Endothelial cell of umbilical vein (primary cell): ENCODE measurements at regions not wholly inside any gene's neighbourhood (a gene's known extent, or its start where the extent isn't known, plus 50 kb on each side); places are given as distances from the start of the nearest gene placed in this dataset.

Experiments
- BruUV-seq: library from RNA; stranded (reverse); fragments of 400-500 nt; replicated peaks from 2 replicates; lab custom pipeline; 2021; lab: Mats Ljungman, UMichigan
- CTCF ChIA-PET: fragments of 300-600, 350-600 bp; sonication (Branson Sonifier 250); formaldehyde crosslinking; loops from one replicate; lab custom pipeline; 2021; ENCODE audit warnings: antibody characterized with exemption, inconsistent platforms; lab: Charles Lee
- POLR2A ChIA-PET: fragments of 300-600, 350-600 bp; sonication (Branson Sonifier 250); formaldehyde crosslinking; loops from one replicate; lab custom pipeline; 2021; ENCODE audit warnings: antibody characterized with exemption, inconsistent platforms; lab: Charles Lee
- DNase-seq: peaks from one replicate; pipeline ENCODE4 v3.0.0-alpha.2; 2011; ENCODE audit warnings: low read depth, low spot score
- FAIRE-seq: peaks from 2 replicates; lab custom pipeline; 2011; peaks lifted over from hg19 to GRCh38; lab: Jason Lieb, UNC
- H2AFZ ChIP-seq: 2 replicates; pipeline ENCODE4 v1.6.0; 2012; ENCODE audit warnings: low read depth, low read length, control low read depth, inconsistent platforms
- H3K27ac ChIP-seq: 2 replicates; pipeline ENCODE4 v1.5.1; 2011; ENCODE audit warnings: low read depth, mild to moderate bottlenecking, control low read depth, low read length, moderate library complexity; ENCODE audit not compliant: insufficient read depth
- H3K27me3 ChIP-seq, 2 experiments: 2 replicates each; pipeline versions ENCODE4 v1.6.0 to v1.6.1; 2011; ENCODE audit warnings: low read length in 2 of 2, mixed read lengths in 1 of 2; ENCODE audit not compliant: control insufficient read depth in 2 of 2, insufficient read depth in 2 of 2
- H3K36me3 ChIP-seq, 2 experiments: 2 replicates in 1 of 2; 3 replicates in 1 of 2; pipeline ENCODE4 v1.5.1; 2011; ENCODE audit warnings: low read length in 2 of 2, mild to moderate bottlenecking in 1 of 2, moderate library complexity in 1 of 2; ENCODE audit not compliant: control insufficient read depth in 2 of 2, insufficient read depth in 2 of 2; ENCODE audit errors: extremely low read depth in 1 of 2
- H3K4me1 ChIP-seq: 3 replicates; pipeline ENCODE4 v1.5.1; 2011; ENCODE audit warnings: mild to moderate bottlenecking, low read length; ENCODE audit not compliant: control insufficient read depth, insufficient read depth; ENCODE audit errors: extremely low read depth
- H3K4me2 ChIP-seq: 2 replicates; pipeline ENCODE4 v1.6.1; 2011; ENCODE audit warnings: low read length, control low read depth, mixed read lengths; ENCODE audit not compliant: insufficient read depth
- H3K4me3 ChIP-seq, 3 experiments: fragments of 200-600 bp in 1 of 3; sonication (generic), shearing (Covaris generic) in 1 of 3; replicated peaks in 1 of 3; 2 replicates each; pipeline ENCODE4 v1.5.1; 2011 to 2016; ENCODE audit warnings: control low read depth in 3 of 3, low read length in 3 of 3, mild to moderate bottlenecking in 2 of 3, inconsistent platforms in 1 of 3, low read depth in 1 of 3, moderate library complexity in 1 of 3; ENCODE audit not compliant: insufficient read depth in 1 of 3
- H3K79me2 ChIP-seq: 2 replicates; pipeline ENCODE4 v1.6.0; 2012; ENCODE audit warnings: low read length, inconsistent platforms; ENCODE audit not compliant: control insufficient read depth, insufficient read depth
- H3K9ac ChIP-seq: replicated peaks from 2 replicates; pipeline ENCODE3; 2011; ENCODE audit warnings: low read length, control low read depth; ENCODE audit not compliant: insufficient read depth; ENCODE audit errors: extremely low read depth
- H3K9me1 ChIP-seq: replicated peaks from 3 replicates; pipeline ENCODE4 v1.6.0; 2011; ENCODE audit warnings: mild to moderate bottlenecking, low read length; ENCODE audit not compliant: control insufficient read depth, insufficient read depth; ENCODE audit errors: extremely low read depth
- H3K9me3 ChIP-seq: replicated peaks from 2 replicates; pipeline ENCODE4 v1.5.1; 2012; ENCODE audit warnings: low read length, inconsistent platforms; ENCODE audit not compliant: control insufficient read depth, insufficient read depth
- H4K20me1 ChIP-seq: replicated peaks from 2 replicates; pipeline ENCODE3; 2011; ENCODE audit warnings: mild to moderate bottlenecking, low read length; ENCODE audit not compliant: control insufficient read depth, insufficient read depth; ENCODE audit errors: extremely low read depth
- EZH2 ChIP-seq: IDR thresholded peaks from 2 replicates; pipeline ENCODE4 v1.6.1; 2012; ENCODE audit warnings: borderline replicate concordance, low read depth, mild to moderate bottlenecking, moderate library complexity, low read length, inconsistent platforms; ENCODE audit not compliant: severe bottlenecking
- FOS ChIP-seq: IDR thresholded peaks from 2 replicates; pipeline ENCODE4 v1.6.1; 2011; ENCODE audit warnings: mild to moderate bottlenecking, low read length, moderate library complexity, borderline replicate concordance; ENCODE audit not compliant: insufficient read depth
- GATA2 ChIP-seq: IDR thresholded peaks from 2 replicates; pipeline ENCODE4 v1.7.0; 2011; ENCODE audit warnings: low read depth, mild to moderate bottlenecking, moderate library complexity, mixed read lengths, low read length; ENCODE audit not compliant: insufficient read length, insufficient read depth
- JUN ChIP-seq: IDR thresholded peaks from 2 replicates; pipeline ENCODE4 v1.6.1; 2011; ENCODE audit warnings: borderline replicate concordance, low read depth; ENCODE audit not compliant: insufficient read length, insufficient read depth
- MYC ChIP-seq: IDR thresholded peaks from one replicate; pipeline ENCODE4 v1.6.1; 2011; ENCODE audit warnings: mild to moderate bottlenecking, low read depth, low read length
- POLR2A ChIP-seq: IDR thresholded peaks from 2 replicates; pipeline ENCODE4 v1.6.1; 2012; ENCODE audit warnings: low read depth, mild to moderate bottlenecking, control low read depth, low read length
- POLR2AphosphoS5 ChIP-seq: IDR thresholded peaks from 2 replicates; pipeline ENCODE4 v1.6.1; 2012; ENCODE audit warnings: low read depth, mild to moderate bottlenecking, control low read depth, low read length, moderate library complexity; ENCODE audit not compliant: insufficient read depth
- dilution Hi-C: fragments of 300-500 bp; cut with MboI; formaldehyde crosslinking; loops from one replicate; pipeline ENCODE4 v1.15.0; 2019; ENCODE audit warnings: low sequenced_read_pairs; ENCODE audit not compliant: extremely low pct_ligation_motif_present
- intact Hi-C: fragments of 100-400 bp; cut with micrococcal nuclease; formaldehyde crosslinking; loops from one replicate; pipeline ENCODE4 v1.10.0; 2022
- TF ChIP-seq, protein P1 (sequence below), 2 donors: IDR thresholded peaks; 1 replicate in 1 of 2; 2 replicates in 1 of 2; pipeline ENCODE4 v1.5.1; 2011; ENCODE audit warnings: low read length in 2 of 2, mild to moderate bottlenecking in 2 of 2, moderate library complexity in 2 of 2, control low read depth in 1 of 2, inconsistent platforms in 1 of 2, low read depth in 1 of 2; ENCODE audit not compliant: insufficient read depth in 1 of 2; ENCODE audit errors: extremely low read depth in 1 of 2
- TF ChIP-seq, protein P2 (sequence below): IDR thresholded peaks from 2 replicates; pipeline ENCODE4 v1.6.1; 2011; ENCODE audit not compliant: insufficient read depth, insufficient read length

DNA sequence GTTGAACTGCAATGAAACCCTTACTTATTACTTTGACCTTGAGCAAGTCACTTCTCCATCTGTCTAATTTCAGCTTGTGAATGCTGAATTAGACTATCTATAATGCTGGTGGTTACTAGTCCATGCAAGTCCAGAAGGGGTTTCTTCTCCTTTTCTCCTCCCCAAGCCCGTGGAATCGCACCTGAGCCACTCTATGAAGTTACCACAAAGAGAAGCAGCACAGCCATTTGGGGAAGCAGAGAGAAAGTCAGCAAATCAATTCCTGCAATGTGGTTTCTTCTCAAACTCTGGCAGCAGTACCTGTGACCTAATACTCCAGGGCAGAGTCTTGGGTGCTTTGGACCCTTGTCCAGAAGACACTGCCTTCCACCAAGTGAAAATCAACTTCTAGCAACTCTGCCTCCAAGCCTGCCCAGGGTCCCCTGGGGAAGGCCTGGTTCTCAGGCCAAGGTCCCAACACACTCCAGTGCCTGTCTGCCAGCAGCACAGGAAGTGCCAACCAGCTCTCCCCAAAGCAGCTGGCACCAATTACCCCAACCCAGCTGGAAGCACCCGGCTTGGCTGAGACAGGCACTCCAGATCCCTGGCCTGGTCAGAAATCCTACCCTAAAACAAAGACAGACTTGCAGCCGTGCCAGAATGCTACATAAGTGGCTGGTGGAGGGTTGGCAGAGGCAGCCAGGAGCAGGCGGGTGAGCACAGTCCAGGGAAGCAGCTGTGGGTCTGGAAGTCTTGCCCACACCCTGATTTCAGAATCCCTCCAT lies 200.3 kb downstream of the LSM5 start:
- BruUV-seq = no TSS peak
- H3K79me2 ChIP-seq = no peaks in the 10 kb centered on the region
- H3K9ac ChIP-seq = no peak overlapping the region
- ChIA-PET POLR2A (no interaction called here), CTCF (no interaction called here)
- FAIRE-seq (no peak), DNase-seq (no peak)
- TF ChIP-seq FOS = no peak
- TF ChIP-seq, protein P1, sequence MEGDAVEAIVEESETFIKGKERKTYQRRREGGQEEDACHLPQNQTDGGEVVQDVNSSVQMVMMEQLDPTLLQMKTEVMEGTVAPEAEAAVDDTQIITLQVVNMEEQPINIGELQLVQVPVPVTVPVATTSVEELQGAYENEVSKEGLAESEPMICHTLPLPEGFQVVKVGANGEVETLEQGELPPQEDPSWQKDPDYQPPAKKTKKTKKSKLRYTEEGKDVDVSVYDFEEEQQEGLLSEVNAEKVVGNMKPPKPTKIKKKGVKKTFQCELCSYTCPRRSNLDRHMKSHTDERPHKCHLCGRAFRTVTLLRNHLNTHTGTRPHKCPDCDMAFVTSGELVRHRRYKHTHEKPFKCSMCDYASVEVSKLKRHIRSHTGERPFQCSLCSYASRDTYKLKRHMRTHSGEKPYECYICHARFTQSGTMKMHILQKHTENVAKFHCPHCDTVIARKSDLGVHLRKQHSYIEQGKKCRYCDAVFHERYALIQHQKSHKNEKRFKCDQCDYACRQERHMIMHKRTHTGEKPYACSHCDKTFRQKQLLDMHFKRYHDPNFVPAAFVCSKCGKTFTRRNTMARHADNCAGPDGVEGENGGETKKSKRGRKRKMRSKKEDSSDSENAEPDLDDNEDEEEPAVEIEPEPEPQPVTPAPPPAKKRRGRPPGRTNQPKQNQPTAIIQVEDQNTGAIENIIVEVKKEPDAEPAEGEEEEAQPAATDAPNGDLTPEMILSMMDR (IDR thresholded peaks at IDR 0.05; ENCODE audit: extremely low read depth in 1 of 2, insufficient read depth in 1 of 2, low read depth in 1 of 2, low read length in 2 of 2) = no peak
- no peak for TF ChIP-seq EZH2
- no peak for TF ChIP-seq POLR2A
- no peak for TF ChIP-seq MYC
- TF ChIP-seq, protein P2, sequence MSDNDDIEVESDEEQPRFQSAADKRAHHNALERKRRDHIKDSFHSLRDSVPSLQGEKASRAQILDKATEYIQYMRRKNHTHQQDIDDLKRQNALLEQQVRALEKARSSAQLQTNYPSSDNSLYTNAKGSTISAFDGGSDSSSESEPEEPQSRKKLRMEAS = no peak
- no peak for TF ChIP-seq JUN
- no peak for TF ChIP-seq GATA2
- TF ChIP-seq POLR2AphosphoS5 = no peak
- H2AFZ ChIP-seq = no peak overlapping the region
- dilution Hi-C loops = no loop called here
- intact Hi-C loops = no loop called here
- H4K20me1 ChIP-seq = no peaks in the 10 kb centered on the region
- no peaks in the 10 kb centered on the region for H3K9me3 ChIP-seq
- no peaks in the 10 kb centered on the region for H3K27me3 ChIP-seq
- no peaks in the 10 kb centered on the region for H3K4me1 ChIP-seq
- H3K4me3 ChIP-seq = no peak overlapping the region
- no peak overlapping the region for H3K4me2 ChIP-seq
- no peaks in the 10 kb centered on the region for H3K36me3 ChIP-seq
- no peaks in the 10 kb centered on the region for H3K9me1 ChIP-seq
- no peak overlapping the region for H3K27ac ChIP-seq
